Type B pancreatic cell (in vitro differentiated cells): ENCODE measurements at regions not wholly inside any gene's neighbourhood (a gene's known extent, or its start where the extent isn't known, plus 50 kb on each side); places are given as distances from the start of the nearest gene placed in this dataset.

ENCODE experiments used
- DNase-seq: peaks from one replicate; pipeline ENCODE4 v3.0.0; 2021; ENCODE audit warnings: mixed read lengths; ENCODE audit not compliant: unreplicated experiment; ENCODE audit errors: extremely low spot score
- H3K27ac Mint-ChIP-seq: 2 replicates; pipeline ENCODE4 v1.8.0; 2021; ENCODE audit warnings: mild to moderate bottlenecking, mixed read lengths
- H3K27me3 Mint-ChIP-seq: 2 replicates; pipeline ENCODE4 v1.8.0; 2021; ENCODE audit warnings: mixed read lengths
- H3K36me3 Mint-ChIP-seq: 2 replicates; pipeline ENCODE4 v1.8.0; 2021; ENCODE audit warnings: mixed read lengths
- H3K4me1 Mint-ChIP-seq: one replicate; pipeline ENCODE4 v1.8.0; 2021; ENCODE audit warnings: mixed read lengths; ENCODE audit not compliant: unreplicated experiment
- H3K4me3 Mint-ChIP-seq: 2 replicates; pipeline ENCODE4 v1.8.0; 2021; ENCODE audit warnings: mild to moderate bottlenecking, mixed read lengths
- H3K9me3 Mint-ChIP-seq: 2 replicates; pipeline ENCODE4 v1.8.0; 2021; ENCODE audit warnings: mixed read lengths
- TF ChIP-seq, protein P1 (sequence below): fragments of 200-600 bp; sonication (generic); conservative IDR thresholded peaks from 2 replicates; pipeline ENCODE4 v1.5.0; 2021; ENCODE audit warnings: antibody characterized with exemption, mild to moderate bottlenecking

DNA sequence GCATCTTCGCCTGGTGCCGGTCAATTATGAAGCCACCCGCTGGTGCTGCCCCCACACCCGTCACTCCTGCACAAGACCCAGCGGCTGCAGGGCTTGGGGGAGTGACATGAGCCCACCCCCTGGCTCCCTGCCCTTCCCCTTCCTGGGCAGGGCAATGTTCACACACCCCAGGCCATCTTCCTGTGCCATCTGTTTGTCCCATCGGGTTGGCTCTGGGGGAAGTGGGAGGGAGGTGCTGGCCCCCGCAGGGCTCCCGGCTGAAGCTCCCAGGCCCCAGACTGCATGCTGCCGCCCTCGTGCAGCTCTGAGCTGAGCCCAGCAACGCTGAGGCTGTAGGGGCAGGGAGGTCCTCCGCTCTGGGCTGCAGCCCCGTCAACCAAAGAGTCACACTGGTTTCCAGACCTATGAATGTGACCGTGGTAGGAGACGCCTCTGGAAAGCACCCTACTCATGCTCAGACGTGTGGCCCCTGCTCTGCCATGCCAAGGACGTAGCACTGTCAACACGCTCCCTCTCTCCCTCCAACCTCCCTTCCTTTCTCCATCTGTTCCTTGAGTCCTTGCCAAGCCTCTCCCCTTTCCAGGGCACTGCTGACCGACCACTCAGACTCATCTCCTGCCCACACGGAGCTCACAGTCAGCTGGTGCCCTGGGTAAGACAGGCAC, 140.4 kb downstream of the ENGASE start:
- DNase-seq: no peak
- Mint-ChIP-seq H3K4me1 (peaks cover 9% of the 10 kb centered on the region), H3K27ac (no peak overlapping the region), H3K36me3 (no peaks in the 10 kb centered on the region), H3K9me3 (no peaks in the 10 kb centered on the region), H3K4me3 (no peak overlapping the region), H3K27me3 (peaks cover 71% of the 10 kb centered on the region)
- TF ChIP-seq, protein P1, sequence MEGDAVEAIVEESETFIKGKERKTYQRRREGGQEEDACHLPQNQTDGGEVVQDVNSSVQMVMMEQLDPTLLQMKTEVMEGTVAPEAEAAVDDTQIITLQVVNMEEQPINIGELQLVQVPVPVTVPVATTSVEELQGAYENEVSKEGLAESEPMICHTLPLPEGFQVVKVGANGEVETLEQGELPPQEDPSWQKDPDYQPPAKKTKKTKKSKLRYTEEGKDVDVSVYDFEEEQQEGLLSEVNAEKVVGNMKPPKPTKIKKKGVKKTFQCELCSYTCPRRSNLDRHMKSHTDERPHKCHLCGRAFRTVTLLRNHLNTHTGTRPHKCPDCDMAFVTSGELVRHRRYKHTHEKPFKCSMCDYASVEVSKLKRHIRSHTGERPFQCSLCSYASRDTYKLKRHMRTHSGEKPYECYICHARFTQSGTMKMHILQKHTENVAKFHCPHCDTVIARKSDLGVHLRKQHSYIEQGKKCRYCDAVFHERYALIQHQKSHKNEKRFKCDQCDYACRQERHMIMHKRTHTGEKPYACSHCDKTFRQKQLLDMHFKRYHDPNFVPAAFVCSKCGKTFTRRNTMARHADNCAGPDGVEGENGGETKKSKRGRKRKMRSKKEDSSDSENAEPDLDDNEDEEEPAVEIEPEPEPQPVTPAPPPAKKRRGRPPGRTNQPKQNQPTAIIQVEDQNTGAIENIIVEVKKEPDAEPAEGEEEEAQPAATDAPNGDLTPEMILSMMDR: no peak

DNA sequence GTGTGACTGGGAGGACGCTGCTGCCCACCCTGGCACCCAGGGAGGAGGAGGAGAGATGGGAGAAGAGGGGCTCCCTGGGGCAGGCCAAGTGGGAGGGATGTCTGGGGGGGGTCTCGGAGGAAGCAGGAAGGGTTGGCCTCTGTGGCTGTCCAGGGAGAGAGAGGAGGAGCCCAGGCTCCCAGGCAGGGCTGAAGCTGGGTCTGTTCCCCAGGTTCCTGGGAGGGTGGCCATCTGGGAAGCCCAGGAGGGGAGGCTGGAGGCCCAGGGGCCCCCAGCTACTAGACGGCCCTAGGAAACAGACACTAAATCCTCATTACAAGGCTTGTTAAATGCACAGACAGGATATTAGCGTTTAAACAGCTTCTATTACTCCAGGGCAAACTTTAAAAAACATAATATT, 139.8 kb downstream of the ENGASE start:
- Mint-ChIP-seq H3K27ac (no peak overlapping the region), H3K36me3 (no peaks in the 10 kb centered on the region), H3K27me3 (peaks cover 76% of the 10 kb centered on the region), H3K4me3 (no peak overlapping the region), H3K4me1 (peaks cover 9% of the 10 kb centered on the region), H3K9me3 (no peaks in the 10 kb centered on the region)
- TF ChIP-seq, protein P1: no peak
- DNase-seq: no peak

DNA sequence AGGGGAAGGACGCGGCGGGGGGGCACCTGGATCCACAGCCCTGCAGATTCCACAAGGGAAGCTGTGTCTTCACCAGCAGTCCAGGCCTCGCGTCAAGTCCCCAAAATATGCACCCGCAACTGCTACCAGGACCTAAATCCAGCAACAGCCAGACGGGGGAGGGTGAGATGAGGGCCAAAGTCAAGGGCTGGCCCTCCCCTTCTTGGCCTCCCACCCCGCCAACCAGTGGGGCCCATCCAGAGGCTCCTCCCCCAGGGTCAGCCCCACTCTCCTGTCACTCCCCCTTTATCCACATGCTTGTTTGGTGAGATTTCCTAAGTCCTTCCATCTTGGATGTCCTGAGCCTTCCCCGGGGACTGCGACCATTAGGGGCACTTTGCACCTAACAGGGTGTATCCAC, 138.7 kb downstream of the ENGASE start:
- H3K4me1 Mint-ChIP-seq: peaks cover 9% of the 10 kb centered on the region
- no peak overlapping the region for H3K4me3 Mint-ChIP-seq
- TF ChIP-seq, protein P1: no peak
- no peak for DNase-seq
- no peak overlapping the region for H3K27ac Mint-ChIP-seq
- no peaks in the 10 kb centered on the region for H3K36me3 Mint-ChIP-seq
- H3K27me3 Mint-ChIP-seq: peaks cover 76% of the 10 kb centered on the region
- no peaks in the 10 kb centered on the region for H3K9me3 Mint-ChIP-seq

DNA sequence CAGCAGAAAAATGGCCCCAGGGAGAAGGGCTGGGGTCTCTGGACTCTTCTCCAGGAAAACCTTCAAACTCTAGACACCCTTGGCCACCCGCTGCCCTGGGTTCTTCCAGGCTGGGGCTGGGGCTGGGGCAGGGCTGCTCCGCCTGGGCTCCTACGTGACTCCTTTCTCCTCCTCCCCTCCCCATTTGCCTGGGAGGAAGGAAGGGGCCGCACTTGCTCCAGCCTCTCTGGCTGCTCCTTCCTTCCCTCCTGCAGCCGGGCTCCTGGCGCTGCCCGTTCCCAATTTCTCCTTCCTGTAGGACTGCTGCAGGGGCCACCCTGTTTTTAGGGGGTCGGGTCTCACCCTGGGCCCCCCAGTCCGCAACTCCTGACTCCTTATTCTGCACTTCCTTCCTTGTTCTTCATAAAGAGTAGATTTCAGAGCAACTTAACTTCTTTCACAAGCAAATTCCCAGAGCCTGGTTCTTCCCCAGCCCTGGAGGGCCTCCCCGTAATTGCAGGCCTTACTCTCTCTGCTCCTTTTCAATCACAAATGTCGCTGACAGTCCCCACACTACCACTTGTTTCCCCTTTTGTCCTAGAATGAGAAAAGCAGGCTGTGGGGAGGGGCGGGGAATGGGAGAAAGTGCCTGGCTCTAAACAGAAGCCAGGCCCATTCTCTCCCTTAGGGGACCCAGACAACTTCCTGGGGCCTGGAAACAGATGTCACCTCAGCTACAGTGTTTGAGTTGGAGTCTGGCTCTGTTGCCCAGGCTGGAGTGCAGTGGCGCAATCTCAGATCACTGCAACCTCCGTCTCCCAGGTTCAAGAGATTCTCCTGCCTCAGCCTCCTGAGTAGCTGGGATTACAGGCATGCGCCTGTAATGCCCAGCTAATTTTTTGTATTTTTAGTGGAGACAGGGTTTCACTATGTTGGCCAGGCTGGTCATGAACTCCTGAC, 137.8 kb downstream of the ENGASE start:
- TF ChIP-seq, protein P1: peak; percentile 62
- no peaks in the 10 kb centered on the region for H3K36me3 Mint-ChIP-seq
- no peak overlapping the region for H3K27ac Mint-ChIP-seq
- peaks cover 9% of the 10 kb centered on the region for H3K4me1 Mint-ChIP-seq
- peaks cover 75% of the 10 kb centered on the region for H3K27me3 Mint-ChIP-seq
- DNase-seq: no peak
- H3K9me3 Mint-ChIP-seq: no peaks in the 10 kb centered on the region
- H3K4me3 Mint-ChIP-seq: no peak overlapping the region

DNA sequence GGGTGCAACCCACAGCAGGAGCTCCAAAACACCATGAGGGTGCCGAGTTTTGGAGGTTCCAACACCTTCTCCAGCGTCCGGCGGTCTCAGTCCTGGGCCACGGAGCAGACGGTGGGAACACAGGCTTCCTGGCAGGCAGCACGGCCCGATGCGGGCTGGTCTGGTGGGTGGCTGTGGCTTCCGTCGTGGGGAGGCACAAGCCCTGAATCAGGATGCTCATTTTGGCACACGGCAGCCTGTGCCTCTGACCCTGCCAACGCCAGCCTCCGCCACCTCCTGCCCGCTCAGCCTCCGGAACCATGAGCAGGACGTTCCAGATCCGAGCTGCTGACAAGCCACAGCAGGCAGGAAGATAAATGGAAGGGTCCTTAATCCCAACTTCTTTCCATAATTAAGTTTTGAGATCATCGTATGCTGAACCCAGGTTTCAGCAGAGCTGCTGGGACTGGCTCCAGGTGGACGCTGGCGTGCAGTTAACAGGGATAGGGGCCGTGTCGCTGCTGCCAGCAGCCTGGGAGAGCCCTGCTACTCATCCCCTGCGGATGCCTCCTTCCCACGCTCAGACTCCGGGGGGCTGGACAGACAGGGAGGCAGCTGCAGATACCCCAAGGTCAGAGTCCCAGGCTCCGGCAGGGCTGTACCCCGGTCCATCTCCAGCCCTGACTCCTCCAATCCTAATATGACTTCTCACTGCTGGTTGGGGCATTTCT, 136.6 kb downstream of the ENGASE start:
- DNase-seq: no peak
- H3K27ac Mint-ChIP-seq: no peak overlapping the region
- H3K4me3 Mint-ChIP-seq: no peak overlapping the region
- TF ChIP-seq, protein P1: no peak
- no peaks in the 10 kb centered on the region for H3K9me3 Mint-ChIP-seq
- no peaks in the 10 kb centered on the region for H3K36me3 Mint-ChIP-seq
- peaks cover 9% of the 10 kb centered on the region for H3K4me1 Mint-ChIP-seq
- H3K27me3 Mint-ChIP-seq: peaks cover 72% of the 10 kb centered on the region
